Left ventricle myocardium inferior (tissue), 1 donor: ENCODE measurements at regions not wholly inside any gene's neighbourhood (a gene's known extent, or its start where the extent isn't known, plus 50 kb on each side); places are given as distances from the start of the nearest gene placed in this dataset.

Experiments used
- DNase-seq: peaks from one replicate; pipeline ENCODE4 v3.0.0-alpha.2; 2020
- H3K27ac ChIP-seq: fragments of 200-600 bp; replicated peaks from 2 replicates; pipeline ENCODE4 v1.8.0; 2021
- H3K27me3 ChIP-seq: fragments of 200-600 bp; 2 replicates; pipeline ENCODE4 v1.8.0; 2021; ENCODE audit warnings: low read depth
- H3K36me3 ChIP-seq: fragments of 200-600 bp; 2 replicates; pipeline ENCODE4 v1.8.0; 2021
- H3K4me1 ChIP-seq: fragments of 200-600 bp; 2 replicates; pipeline ENCODE4 v1.8.0; 2021
- H3K4me3 ChIP-seq: fragments of 200-600 bp; 2 replicates; pipeline ENCODE4 v1.8.0; 2021; ENCODE audit warnings: mild to moderate bottlenecking, moderate library complexity
- H3K9me3 ChIP-seq: fragments of 200-600 bp; replicated peaks from 2 replicates; pipeline ENCODE4 v1.8.0; 2021
- intact Hi-C: fragments of 100-400 bp; cut with micrococcal nuclease; formaldehyde crosslinking; loops from one replicate; pipeline ENCODE4 v1.11.0; 2022
- TF ChIP-seq, protein P1 (sequence below): fragments of 200-600 bp; IDR thresholded peaks from 2 replicates; pipeline ENCODE4 v1.8.0; 2021; ENCODE audit warnings: antibody characterized with exemption, mild to moderate bottlenecking, borderline replicate concordance
- donor health status: DM: no; HTN: yes; CAD: no; lungs with severe emphysema.

DNA sequence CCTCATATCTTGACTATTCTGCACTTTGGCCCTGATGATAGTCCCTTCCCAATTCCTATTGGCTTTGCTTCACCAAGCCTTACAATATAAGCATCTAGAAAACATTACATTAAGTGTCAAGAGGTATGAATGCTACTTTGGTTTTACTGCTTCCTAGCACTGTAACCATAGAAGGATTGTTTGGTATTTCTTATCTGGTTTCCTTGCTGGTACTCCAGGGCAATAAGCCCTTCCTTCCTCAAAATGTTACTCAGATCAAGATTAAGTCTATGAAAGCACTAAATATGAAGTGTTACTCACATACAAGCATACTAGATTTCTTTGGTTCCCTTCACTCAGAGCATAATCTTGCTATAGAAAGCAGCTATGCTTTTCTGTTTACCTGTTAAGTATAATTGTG lies 492.5 kb downstream of the ETV1 start:
- Histone ChIP-seq H3K4me1 (no peaks in the 10 kb centered on the region), H3K27ac (no peak overlapping the region), H3K27me3 (no peaks in the 10 kb centered on the region), H3K9me3 (no peaks in the 10 kb centered on the region), H3K36me3 (no peaks in the 10 kb centered on the region), H3K4me3 (no peak overlapping the region)
- DNase-seq, result no peak
- intact Hi-C loops, result no loop called here
- TF ChIP-seq, protein P1, sequence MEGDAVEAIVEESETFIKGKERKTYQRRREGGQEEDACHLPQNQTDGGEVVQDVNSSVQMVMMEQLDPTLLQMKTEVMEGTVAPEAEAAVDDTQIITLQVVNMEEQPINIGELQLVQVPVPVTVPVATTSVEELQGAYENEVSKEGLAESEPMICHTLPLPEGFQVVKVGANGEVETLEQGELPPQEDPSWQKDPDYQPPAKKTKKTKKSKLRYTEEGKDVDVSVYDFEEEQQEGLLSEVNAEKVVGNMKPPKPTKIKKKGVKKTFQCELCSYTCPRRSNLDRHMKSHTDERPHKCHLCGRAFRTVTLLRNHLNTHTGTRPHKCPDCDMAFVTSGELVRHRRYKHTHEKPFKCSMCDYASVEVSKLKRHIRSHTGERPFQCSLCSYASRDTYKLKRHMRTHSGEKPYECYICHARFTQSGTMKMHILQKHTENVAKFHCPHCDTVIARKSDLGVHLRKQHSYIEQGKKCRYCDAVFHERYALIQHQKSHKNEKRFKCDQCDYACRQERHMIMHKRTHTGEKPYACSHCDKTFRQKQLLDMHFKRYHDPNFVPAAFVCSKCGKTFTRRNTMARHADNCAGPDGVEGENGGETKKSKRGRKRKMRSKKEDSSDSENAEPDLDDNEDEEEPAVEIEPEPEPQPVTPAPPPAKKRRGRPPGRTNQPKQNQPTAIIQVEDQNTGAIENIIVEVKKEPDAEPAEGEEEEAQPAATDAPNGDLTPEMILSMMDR, result no peak

DNA sequence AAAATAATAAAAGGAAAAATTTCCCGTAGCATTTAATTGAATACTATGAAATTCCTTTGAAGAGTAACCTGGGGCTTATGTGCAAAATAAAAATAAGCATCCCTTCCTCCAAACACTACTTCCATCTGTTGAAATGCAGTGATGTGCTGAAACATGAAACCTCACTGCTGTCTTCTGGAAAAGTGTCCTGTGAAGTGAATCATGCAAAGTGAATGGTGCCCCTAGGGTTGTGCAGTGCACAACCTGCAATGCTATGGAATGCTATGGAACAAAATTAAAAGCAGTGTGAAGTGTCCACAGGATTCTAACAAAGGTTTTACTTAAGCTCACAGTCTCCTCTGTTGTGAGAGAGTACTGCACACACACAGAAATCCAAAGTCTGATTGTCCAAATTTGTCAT lies 480.9 kb downstream of the ETV1 start:
- Histone ChIP-seq H3K9me3 (peaks cover 13% of the 10 kb centered on the region), H3K4me1 (no peaks in the 10 kb centered on the region), H3K4me3 (no peak overlapping the region), H3K27me3 (no peaks in the 10 kb centered on the region), H3K36me3 (no peaks in the 10 kb centered on the region), H3K27ac (no peak overlapping the region)
- DNase-seq, result no peak
- intact Hi-C loops, result no loop called here
- TF ChIP-seq, protein P1, result no peak

DNA sequence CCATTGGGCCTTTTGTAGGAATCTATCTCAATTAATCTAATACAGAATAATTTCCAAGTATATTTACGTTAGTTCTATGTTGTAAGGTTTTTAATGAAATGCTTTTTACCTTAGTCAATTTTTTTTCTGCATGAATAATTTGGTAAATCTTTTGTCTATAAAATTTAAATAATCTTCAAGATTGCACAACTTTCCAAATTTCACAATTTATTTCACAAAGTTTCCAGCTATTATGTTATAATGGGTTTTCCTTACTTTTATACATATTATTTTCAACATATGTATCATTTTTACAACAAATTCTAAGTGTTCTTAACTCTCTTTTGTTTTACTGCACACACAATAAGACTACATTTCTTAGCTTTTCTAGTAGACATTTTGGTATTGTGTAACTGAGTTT lies 470.7 kb downstream of the ETV1 start:
- TF ChIP-seq, protein P1, result no peak
- no peak for DNase-seq
- no peaks in the 10 kb centered on the region for H3K36me3 ChIP-seq
- no peak overlapping the region for H3K27ac ChIP-seq
- H3K27me3 ChIP-seq, result no peaks in the 10 kb centered on the region
- no peak overlapping the region for H3K4me3 ChIP-seq
- no peaks in the 10 kb centered on the region for H3K9me3 ChIP-seq
- no peaks in the 10 kb centered on the region for H3K4me1 ChIP-seq
- intact Hi-C loops, result no loop called here

DNA sequence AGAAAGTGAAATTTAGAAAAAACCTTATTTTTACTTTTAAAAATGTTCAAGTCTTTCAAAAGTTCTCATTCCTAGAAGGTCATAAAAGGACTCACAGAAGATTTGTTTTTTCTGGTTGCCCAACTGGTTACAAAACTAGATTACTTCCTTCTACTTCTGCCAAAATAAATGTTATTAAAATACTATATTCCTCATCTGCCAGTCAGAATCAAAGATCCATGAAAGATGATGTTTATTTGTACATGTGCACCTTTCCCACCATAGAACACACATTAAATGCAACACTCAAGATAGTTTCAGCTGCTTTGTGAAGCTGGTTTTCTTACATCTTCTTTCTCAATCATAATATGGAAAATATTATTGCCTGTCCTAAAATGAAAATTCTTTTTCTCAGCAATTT lies 465.4 kb downstream of the ETV1 start:
- intact Hi-C loops, result no loop called here

DNA sequence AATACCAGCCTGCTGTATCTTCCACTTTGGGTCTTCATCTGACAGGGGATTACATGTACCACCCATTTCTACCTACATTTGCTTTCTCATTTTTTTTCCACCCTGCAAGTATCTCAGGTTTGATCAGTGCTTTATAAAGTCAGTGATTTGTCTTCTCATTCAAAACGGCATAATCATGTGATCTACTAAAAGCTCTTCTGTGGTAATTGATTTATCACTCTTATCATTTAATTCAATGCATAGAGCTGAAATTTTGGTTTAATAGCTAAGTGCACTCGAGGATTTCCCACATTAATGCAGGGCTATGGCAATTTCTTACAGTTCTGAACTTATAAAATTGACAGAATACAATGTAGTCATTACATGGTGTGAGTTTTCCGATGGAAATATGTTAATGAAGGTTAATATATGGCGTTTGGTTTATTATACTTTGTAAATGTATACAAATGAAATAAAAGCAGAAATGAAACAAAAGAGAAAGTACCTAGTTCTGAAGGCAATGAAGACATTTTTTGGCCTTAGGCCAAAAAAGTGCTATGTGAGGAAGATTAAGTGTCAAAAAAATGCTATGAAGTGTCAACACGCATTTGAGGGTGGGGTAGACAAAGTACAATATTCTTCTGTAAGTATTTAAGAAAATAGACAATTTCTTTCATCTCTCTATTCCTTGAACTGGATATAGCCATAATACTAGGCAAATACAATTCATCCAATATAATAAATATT lies 457.3 kb downstream of the ETV1 start:
- Histone ChIP-seq H3K27ac (no peak overlapping the region), H3K4me3 (no peak overlapping the region), H3K27me3 (no peaks in the 10 kb centered on the region), H3K9me3 (no peaks in the 10 kb centered on the region), H3K4me1 (no peaks in the 10 kb centered on the region), H3K36me3 (no peaks in the 10 kb centered on the region)
- TF ChIP-seq, protein P1, result no peak
- intact Hi-C loops, result no loop called here
- no peak for DNase-seq

More for the DNA sequence above, 465.4 kb downstream of the ETV1 start:
- Histone ChIP-seq H3K4me1 (no peaks in the 10 kb centered on the region), H3K9me3 (no peaks in the 10 kb centered on the region), H3K27me3 (no peaks in the 10 kb centered on the region), H3K27ac (no peak overlapping the region), H3K4me3 (no peak overlapping the region), H3K36me3 (no peaks in the 10 kb centered on the region)
- TF ChIP-seq, protein P1, result no peak
- DNase-seq, result no peak
